Thyroid gland (tissue), 4 donors: ENCODE measurements at regions not wholly inside any gene's neighbourhood (a gene's known extent, or its start where the extent isn't known, plus 50 kb on each side); places are given as distances from the start of the nearest gene placed in this dataset.
"Not testable (repeated sequence)": the region's sequence is repeated elsewhere in the genome, so short reads cannot be mapped to it uniquely, and the experiment has no call there.

Source experiments
- DNase-seq, 2 donors: peaks; one replicate each; pipeline ENCODE4 v3.0.0-alpha.2; 2019
- H3K27ac ChIP-seq, 3 donors: fragments of 200-600 bp; sonication (generic); 1 replicate in 2 of 3; 2 replicates in 1 of 3; pipeline ENCODE4 v1.5.1; 2016 to 2019; ENCODE audit warnings: mild to moderate bottlenecking in 1 of 3, moderate library complexity in 1 of 3
- H3K27me3 ChIP-seq: fragments of 200-600 bp; sonication (generic); one replicate; pipeline ENCODE4 v1.5.1; 2019
- H3K36me3 ChIP-seq, 2 donors: fragments of 200-600 bp; sonication (generic); one replicate each; pipeline ENCODE4 v1.5.1; 2016 to 2019
- H3K4me1 ChIP-seq, 2 donors: fragments of 200-600 bp; sonication (generic); one replicate each; pipeline ENCODE4 v1.5.1; 2017 to 2019
- H3K4me3 ChIP-seq, 3 donors: fragments of 200-600 bp; sonication (generic); replicated peaks in 1 of 3; 1 replicate in 2 of 3; 2 replicates in 1 of 3; pipeline ENCODE4 v1.5.1; 2016; ENCODE audit warnings: mild to moderate bottlenecking in 1 of 3
- H3K9me3 ChIP-seq: fragments of 200-600 bp; sonication (generic); one replicate; pipeline ENCODE4 v1.5.1; 2017
- CTCF ChIP-seq, 6 experiments: fragments of 200-600 bp in 3 of 6; fragments of 450-650 bp in 3 of 6; sonication (generic) in 3 of 6; IDR thresholded peaks; one replicate each; pipeline ENCODE4 v1.5.1; 2016 to 2019; ENCODE audit warnings: antibody characterized with exemption in 6 of 6, mild to moderate bottlenecking in 2 of 6, inconsistent platforms in 1 of 6, moderate library complexity in 1 of 6
- POLR2A ChIP-seq, 2 donors: fragments of 450-650 bp; IDR thresholded peaks; one replicate each; pipeline ENCODE4 v1.6.1; 2017; ENCODE audit warnings: antibody characterized with exemption in 2 of 2, mild to moderate bottlenecking in 2 of 2, moderate library complexity in 1 of 2
- WGBS, 2 donors: methylation state at CpG; one replicate each; pipeline ENCODE4 v1.1.5; 2017; 5-methylcytosine and 5-hydroxymethylcytosine counted together
- intact Hi-C: fragments of 100-400 bp; cut with DNase I; formaldehyde crosslinking; loops from one replicate; pipeline ENCODE4 v1.15.1; 2023

- H3K9me3 ChIP-seq = no peaks in the 10 kb centered on the region
- H3K4me3 ChIP-seq = no peak overlapping the region
- no peaks in the 10 kb centered on the region for H3K36me3 ChIP-seq
- peak overlapping the region in 1 of 3 donors; percentile 52 for H3K27ac ChIP-seq
- no peaks in the 10 kb centered on the region for H3K27me3 ChIP-seq
- TF ChIP-seq POLR2A (IDR thresholded peaks at IDR 0.05) (no peak), CTCF (IDR thresholded peaks at IDR 0.05) (no peak)
- DNase-seq = no peak
- H3K4me1 ChIP-seq = peaks cover 0 to 13% of the 10 kb centered on the region in 2 donors
- intact Hi-C loops = no loop called here
- 65 to 75% methylated on average over 2 of the region's 2 CpGs for WGBS, 2 donors
Measured at GRCh38 chr15:38128921-38129320, 123.7 kb upstream of the SPRED1 start.

GRCh38 chr15:38129531-38130204 lies 123.0 kb upstream of the SPRED1 start:
- Histone ChIP-seq H3K36me3 (no peaks in the 10 kb centered on the region), H3K4me3 (no peak overlapping the region), H3K27ac (peak overlapping the region; percentile 8 to 52 (median 9)), H3K4me1 (peaks cover 0 to 13% of the 10 kb centered on the region in 2 donors), H3K9me3 (no peaks in the 10 kb centered on the region), H3K27me3 (no peaks in the 10 kb centered on the region)
- intact Hi-C loops = no loop called here
- DNase-seq = peak; percentile 25 to 40
- TF ChIP-seq CTCF (IDR thresholded peaks at IDR 0.05) (no peak), POLR2A (IDR thresholded peaks at IDR 0.05) (no peak)
- WGBS, 2 donors = 55 to 63% methylated on average over 12 of the region's 12 CpGs

- intact Hi-C loops = no loop called here
- Histone ChIP-seq H3K4me1 (peaks cover 0 to 13% of the 10 kb centered on the region in 2 donors), H3K36me3 (no peaks in the 10 kb centered on the region), H3K27ac (peak overlapping the region; percentile 8 to 52 (median 9)), H3K27me3 (no peaks in the 10 kb centered on the region), H3K9me3 (no peaks in the 10 kb centered on the region), H3K4me3 (no peak overlapping the region)
- 57 to 61% methylated on average over 8 of the region's 8 CpGs for WGBS, 2 donors
- TF ChIP-seq CTCF (IDR thresholded peaks at IDR 0.05) = no peak
- TF ChIP-seq POLR2A (IDR thresholded peaks at IDR 0.05) = no peak
- no peak for DNase-seq
Measured at GRCh38 chr15:38130205-38130567, 122.5 kb upstream of the SPRED1 start.

- H3K27me3 ChIP-seq = no peaks in the 10 kb centered on the region
- no peaks in the 10 kb centered on the region for H3K9me3 ChIP-seq
- H3K4me1 ChIP-seq = peaks cover 0 to 13% of the 10 kb centered on the region in 2 donors
- WGBS, 2 donors = 62 to 63% methylated on average over 10 of the region's 10 CpGs
- peak; percentile 33 to 38 for DNase-seq
- no peaks in the 10 kb centered on the region for H3K36me3 ChIP-seq
- no peak overlapping the region for H3K4me3 ChIP-seq
- TF ChIP-seq CTCF (IDR thresholded peaks at IDR 0.05) = no peak
- no peak for TF ChIP-seq POLR2A (IDR thresholded peaks at IDR 0.05)
- intact Hi-C loops = no loop called here
- peak overlapping the region in 1 of 3 donors; percentile 52 for H3K27ac ChIP-seq
Measured at GRCh38 chr15:38130740-38131498, 121.7 kb upstream of the SPRED1 start.

- TF ChIP-seq POLR2A (IDR thresholded peaks at IDR 0.05) (no peak), CTCF (IDR thresholded peaks at IDR 0.05) (no peak)
- H3K9me3 ChIP-seq = no peaks in the 10 kb centered on the region
- intact Hi-C loops = no loop called here
- no peak overlapping the region for H3K4me3 ChIP-seq
- WGBS, 2 donors = 51 to 58% methylated on average over 3 of the region's 3 CpGs
- DNase-seq = no peak
- H3K36me3 ChIP-seq = no peaks in the 10 kb centered on the region
- no peak overlapping the region for H3K27ac ChIP-seq
- no peaks in the 10 kb centered on the region for H3K27me3 ChIP-seq
- no peaks in the 10 kb centered on the region for H3K4me1 ChIP-seq
Measured at GRCh38 chr15:38134252-38134651, 118.4 kb upstream of the SPRED1 start.

GRCh38 chr15:38142195-38142594 lies 110.4 kb upstream of the SPRED1 start:
- H3K27ac ChIP-seq, H3K27me3 ChIP-seq, intact Hi-C loops, H3K36me3 ChIP-seq, H3K4me3 ChIP-seq, H3K4me1 ChIP-seq, H3K9me3 ChIP-seq, DNase-seq: not testable (repeated sequence)
- WGBS, 2 donors = 92 to 97% methylated on average over 7 to 10 of the region's 11 CpGs
